ENCODE measurements at regions not wholly inside any gene's neighbourhood (a gene's known extent, or its start where the extent isn't known, plus 50 kb on each side); places are given as distances from the start of the nearest gene placed in this dataset.

- no peaks in the 10 kb centered on the region for H3F3A ChIP-seq (ENCODE audit: insufficient read depth, low read length, poor library complexity, severe bottlenecking)
- no peaks in the 10 kb centered on the region for H3K79me2 ChIP-seq (replicated peaks; ENCODE audit: insufficient read depth, low read length)
- H2AFZ ChIP-seq (ENCODE audit: low read depth, low read length) = no peak overlapping the region
- no peak overlapping the region for H3K27ac ChIP-seq (ENCODE audit: low read length)
- H3K9me2 ChIP-seq (ENCODE audit: insufficient read depth, low read length) = no peaks in the 10 kb centered on the region
- H4K20me1 ChIP-seq (ENCODE audit: insufficient read depth) = no peaks in the 10 kb centered on the region
- H3K9me3 ChIP-seq (ENCODE audit: low read length) = no peaks in the 10 kb centered on the region
- no peak overlapping the region for H3K4me2 ChIP-seq (ENCODE audit: low read length)
- H3K9ac ChIP-seq (ENCODE audit: low read length) = no peak overlapping the region
- no peaks in the 10 kb centered on the region for H3K36me3 ChIP-seq (ENCODE audit: insufficient read depth, low read length)
- TF ChIP-seq REST (IDR thresholded peaks at IDR 0.05; ENCODE audit: borderline replicate concordance) (no peak), EZH2 (IDR thresholded peaks at IDR 0.05; ENCODE audit: borderline replicate concordance, insufficient read depth, low read length, poor library complexity, severe bottlenecking) (no peak), CTCF (IDR thresholded peaks at IDR 0.05; ENCODE audit: poor library complexity, severe bottlenecking) (no peak), SMC3 (conservative IDR thresholded peaks at IDR 0.05; ENCODE audit: poor library complexity) (no peak), EP300 (conservative IDR thresholded peaks at IDR 0.05; ENCODE audit: poor library complexity, severe bottlenecking) (no peak), TAF1 (IDR thresholded peaks at IDR 0.05; ENCODE audit: low read depth) (no peak), MXI1 (conservative IDR thresholded peaks at IDR 0.05; ENCODE audit: poor library complexity, severe bottlenecking) (no peak), POLR2AphosphoS5 (IDR thresholded peaks at IDR 0.05) (no peak)
- H3K4me3 ChIP-seq (ENCODE audit: low read length) = no peak overlapping the region
- H3K27me3 ChIP-seq (ENCODE audit: insufficient read depth, low read depth, low read length) = no peaks in the 10 kb centered on the region
These were observed 267.4 kb downstream of the ATG4C start for GRCh38 chr1:63051356-63051755.

GRCh38 chr1:63051886-63052285 lies 268.0 kb downstream of the ATG4C start:
- H3K4me2 ChIP-seq (ENCODE audit: low read length) = no peak overlapping the region
- TF ChIP-seq MXI1 (conservative IDR thresholded peaks at IDR 0.05; ENCODE audit: poor library complexity, severe bottlenecking) = no peak
- no peak for TF ChIP-seq TAF1 (IDR thresholded peaks at IDR 0.05; ENCODE audit: low read depth)
- no peak for TF ChIP-seq EZH2 (IDR thresholded peaks at IDR 0.05; ENCODE audit: borderline replicate concordance, insufficient read depth, low read length, poor library complexity, severe bottlenecking)
- TF ChIP-seq CTCF (IDR thresholded peaks at IDR 0.05; ENCODE audit: poor library complexity, severe bottlenecking) = no peak
- no peak for TF ChIP-seq EP300 (conservative IDR thresholded peaks at IDR 0.05; ENCODE audit: poor library complexity, severe bottlenecking)
- TF ChIP-seq SMC3 (conservative IDR thresholded peaks at IDR 0.05; ENCODE audit: poor library complexity) = no peak
- TF ChIP-seq REST (IDR thresholded peaks at IDR 0.05; ENCODE audit: borderline replicate concordance) = no peak
- TF ChIP-seq POLR2AphosphoS5 (IDR thresholded peaks at IDR 0.05) = no peak
- no peak for TF ChIP-seq RAD21 (conservative IDR thresholded peaks at IDR 0.05)
- no peaks in the 10 kb centered on the region for H3K9me3 ChIP-seq (ENCODE audit: low read length)
- no peaks in the 10 kb centered on the region for H3K27me3 ChIP-seq (ENCODE audit: insufficient read depth, low read depth, low read length)
- no peak overlapping the region for H2AFZ ChIP-seq (ENCODE audit: low read depth, low read length)
- H3K9me2 ChIP-seq (ENCODE audit: insufficient read depth, low read length) = no peaks in the 10 kb centered on the region
- H4K20me1 ChIP-seq (ENCODE audit: insufficient read depth) = no peaks in the 10 kb centered on the region
- H3K36me3 ChIP-seq (ENCODE audit: insufficient read depth, low read length) = no peaks in the 10 kb centered on the region
- H3K9ac ChIP-seq (ENCODE audit: low read length) = no peak overlapping the region
- no peak overlapping the region for H3K27ac ChIP-seq (ENCODE audit: low read length)
- no peaks in the 10 kb centered on the region for H3F3A ChIP-seq (ENCODE audit: insufficient read depth, low read length, poor library complexity, severe bottlenecking)
- H3K4me3 ChIP-seq (ENCODE audit: low read length) = no peak overlapping the region
- H3K79me2 ChIP-seq (replicated peaks; ENCODE audit: insufficient read depth, low read length) = no peaks in the 10 kb centered on the region

All from neural cell (in vitro differentiated cells).